Panc1 (cell line): ENCODE measurements at regions not wholly inside any gene's neighbourhood (a gene's known extent, or its start where the extent isn't known, plus 50 kb on each side); places are given as distances from the start of the nearest gene placed in this dataset.

ENCODE experiments used
- ATAC-seq: fragments of 200-7000 bp; cut with Tn5 transposase; 2 replicates; pipeline ENCODE4 v1.9.1; 2020; ENCODE audit warnings: mild to moderate bottlenecking, moderate library complexity
- BruUV-seq: library from RNA; stranded (reverse); fragments of 400-500 nt; replicated peaks from 2 replicates; lab custom pipeline; 2021; lab: Mats Ljungman, UMichigan
- CTCF ChIA-PET: fragments of 300-600 bp; sonication (Branson Sonifier 250); formaldehyde crosslinking; loops from one replicate; lab custom pipeline; 2022; ENCODE audit warnings: antibody characterized with exemption; lab: Charles Lee
- POLR2A ChIA-PET: fragments of 300-600 bp; sonication (Branson Sonifier 250); formaldehyde crosslinking; loops from one replicate; lab custom pipeline; 2022; ENCODE audit warnings: antibody characterized with exemption; lab: Charles Lee
- DNase-seq: peaks from one replicate; pipeline ENCODE4 v3.0.0-alpha.2; 2010; ENCODE audit warnings: low read depth, low spot score
- H3K27ac ChIP-seq: 2 replicates; pipeline ENCODE4 v1.5.1; 2011; ENCODE audit warnings: mild to moderate bottlenecking, low read length, inconsistent platforms
- H3K27me3 ChIP-seq: fragments of 200-500 bp; sonication (Bioruptor generic); 2 replicates; pipeline ENCODE4 v1.6.0; 2014; ENCODE audit warnings: low read length, inconsistent platforms; ENCODE audit not compliant: control insufficient read depth, insufficient read depth
- H3K36me3 ChIP-seq: fragments of 200-500 bp; sonication (Bioruptor generic); 2 replicates; pipeline ENCODE4 v1.5.1; 2014; ENCODE audit warnings: inconsistent platforms, mild to moderate bottlenecking, low read length, moderate library complexity; ENCODE audit not compliant: control insufficient read depth, insufficient read depth
- H3K4me1 ChIP-seq: 2 replicates; pipeline ENCODE4 v1.5.1; 2011; ENCODE audit warnings: inconsistent platforms, mild to moderate bottlenecking, low read length, moderate library complexity; ENCODE audit not compliant: control insufficient read depth, insufficient read depth
- H3K4me3 ChIP-seq, 2 experiments: 2 replicates each; pipeline ENCODE4 v1.5.1; 2011 to 2012; ENCODE audit warnings: low read depth in 2 of 2, low read length in 2 of 2, mild to moderate bottlenecking in 2 of 2, inconsistent platforms in 1 of 2, moderate library complexity in 1 of 2
- H3K9me3 ChIP-seq: fragments of 200-500 bp; sonication (Bioruptor generic); 2 replicates; pipeline ENCODE4 v1.5.1; 2014; ENCODE audit warnings: low read depth, mild to moderate bottlenecking, inconsistent platforms, low read length, moderate library complexity; ENCODE audit not compliant: control insufficient read depth, insufficient read depth
- POLR2AphosphoS5 ChIP-seq: IDR thresholded peaks from 2 replicates; pipeline ENCODE4 v1.6.1; 2012; ENCODE audit warnings: mild to moderate bottlenecking, low read depth, low read length, moderate library complexity
- SIN3A ChIP-seq: IDR thresholded peaks from 2 replicates; pipeline ENCODE4 v1.6.1; 2012; ENCODE audit warnings: low read depth, mild to moderate bottlenecking, low read length, moderate library complexity, borderline replicate concordance; ENCODE audit not compliant: insufficient read depth
- TCF7L2 ChIP-seq: IDR thresholded peaks from 2 replicates; pipeline ENCODE4 v1.6.1; 2011; ENCODE audit warnings: mild to moderate bottlenecking, low read depth, low read length, inconsistent platforms
- in situ Hi-C: cut with HindIII; loops from 2 replicates; pipeline ENCODE4 v1.10.0; 2016; ENCODE audit warnings: low sequenced_read_pairs, low pct_unique_long_range_greater_than_20kb
- intact Hi-C: fragments of 100-400 bp; cut with micrococcal nuclease; formaldehyde crosslinking; loops from one replicate; pipeline ENCODE4 v1.10.0; 2022; ENCODE audit not compliant: unreplicated experiment
- TF ChIP-seq, protein P1 (sequence below): fragments of 450-650 bp; IDR thresholded peaks from 2 replicates; pipeline ENCODE4 v1.5.1; 2017; ENCODE audit warnings: mild to moderate bottlenecking
- TF ChIP-seq, protein P2 (sequence below), 2 experiments: IDR thresholded peaks; 2 replicates each; pipeline ENCODE4 v1.6.1; 2011 to 2012; ENCODE audit warnings: low read depth in 2 of 2, control low read depth in 1 of 2, low read length in 1 of 2, mild to moderate bottlenecking in 1 of 2, moderate library complexity in 1 of 2; ENCODE audit not compliant: insufficient read depth in 1 of 2

DNA sequence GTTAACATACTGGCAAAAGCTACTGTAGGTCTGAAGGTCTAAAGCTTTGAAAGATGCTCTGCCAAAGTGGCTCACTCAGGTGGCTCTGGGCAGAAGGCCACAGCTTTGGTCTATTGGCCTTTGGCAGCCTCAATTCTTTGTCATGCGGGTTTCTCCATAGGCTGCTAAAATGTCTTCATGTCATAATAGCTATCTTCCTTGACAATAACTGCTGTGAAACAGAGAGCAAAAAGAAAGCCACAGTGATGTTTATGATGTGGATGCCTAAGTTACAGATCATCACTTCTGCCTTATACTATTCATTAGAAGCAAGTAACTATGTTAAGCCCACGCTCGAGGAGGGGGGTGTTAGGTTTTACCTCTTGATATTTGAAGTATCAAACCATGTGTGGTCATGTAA lies 906.1 kb upstream of the CDH9 start:
- TF ChIP-seq TCF7L2 (no peak), SIN3A (no peak), POLR2AphosphoS5 (no peak)
- TF ChIP-seq, protein P1, sequence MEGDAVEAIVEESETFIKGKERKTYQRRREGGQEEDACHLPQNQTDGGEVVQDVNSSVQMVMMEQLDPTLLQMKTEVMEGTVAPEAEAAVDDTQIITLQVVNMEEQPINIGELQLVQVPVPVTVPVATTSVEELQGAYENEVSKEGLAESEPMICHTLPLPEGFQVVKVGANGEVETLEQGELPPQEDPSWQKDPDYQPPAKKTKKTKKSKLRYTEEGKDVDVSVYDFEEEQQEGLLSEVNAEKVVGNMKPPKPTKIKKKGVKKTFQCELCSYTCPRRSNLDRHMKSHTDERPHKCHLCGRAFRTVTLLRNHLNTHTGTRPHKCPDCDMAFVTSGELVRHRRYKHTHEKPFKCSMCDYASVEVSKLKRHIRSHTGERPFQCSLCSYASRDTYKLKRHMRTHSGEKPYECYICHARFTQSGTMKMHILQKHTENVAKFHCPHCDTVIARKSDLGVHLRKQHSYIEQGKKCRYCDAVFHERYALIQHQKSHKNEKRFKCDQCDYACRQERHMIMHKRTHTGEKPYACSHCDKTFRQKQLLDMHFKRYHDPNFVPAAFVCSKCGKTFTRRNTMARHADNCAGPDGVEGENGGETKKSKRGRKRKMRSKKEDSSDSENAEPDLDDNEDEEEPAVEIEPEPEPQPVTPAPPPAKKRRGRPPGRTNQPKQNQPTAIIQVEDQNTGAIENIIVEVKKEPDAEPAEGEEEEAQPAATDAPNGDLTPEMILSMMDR = no peak
- TF ChIP-seq, protein P2, sequence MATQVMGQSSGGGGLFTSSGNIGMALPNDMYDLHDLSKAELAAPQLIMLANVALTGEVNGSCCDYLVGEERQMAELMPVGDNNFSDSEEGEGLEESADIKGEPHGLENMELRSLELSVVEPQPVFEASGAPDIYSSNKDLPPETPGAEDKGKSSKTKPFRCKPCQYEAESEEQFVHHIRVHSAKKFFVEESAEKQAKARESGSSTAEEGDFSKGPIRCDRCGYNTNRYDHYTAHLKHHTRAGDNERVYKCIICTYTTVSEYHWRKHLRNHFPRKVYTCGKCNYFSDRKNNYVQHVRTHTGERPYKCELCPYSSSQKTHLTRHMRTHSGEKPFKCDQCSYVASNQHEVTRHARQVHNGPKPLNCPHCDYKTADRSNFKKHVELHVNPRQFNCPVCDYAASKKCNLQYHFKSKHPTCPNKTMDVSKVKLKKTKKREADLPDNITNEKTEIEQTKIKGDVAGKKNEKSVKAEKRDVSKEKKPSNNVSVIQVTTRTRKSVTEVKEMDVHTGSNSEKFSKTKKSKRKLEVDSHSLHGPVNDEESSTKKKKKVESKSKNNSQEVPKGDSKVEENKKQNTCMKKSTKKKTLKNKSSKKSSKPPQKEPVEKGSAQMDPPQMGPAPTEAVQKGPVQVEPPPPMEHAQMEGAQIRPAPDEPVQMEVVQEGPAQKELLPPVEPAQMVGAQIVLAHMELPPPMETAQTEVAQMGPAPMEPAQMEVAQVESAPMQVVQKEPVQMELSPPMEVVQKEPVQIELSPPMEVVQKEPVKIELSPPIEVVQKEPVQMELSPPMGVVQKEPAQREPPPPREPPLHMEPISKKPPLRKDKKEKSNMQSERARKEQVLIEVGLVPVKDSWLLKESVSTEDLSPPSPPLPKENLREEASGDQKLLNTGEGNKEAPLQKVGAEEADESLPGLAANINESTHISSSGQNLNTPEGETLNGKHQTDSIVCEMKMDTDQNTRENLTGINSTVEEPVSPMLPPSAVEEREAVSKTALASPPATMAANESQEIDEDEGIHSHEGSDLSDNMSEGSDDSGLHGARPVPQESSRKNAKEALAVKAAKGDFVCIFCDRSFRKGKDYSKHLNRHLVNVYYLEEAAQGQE (IDR thresholded peaks at IDR 0.05; ENCODE audit: insufficient read depth in 1 of 2, low read depth in 2 of 2, low read length in 1 of 2) = no peak
- ChIA-PET CTCF (no interaction called here), POLR2A (no interaction called here)
- Histone ChIP-seq H3K36me3 (no peaks in the 10 kb centered on the region), H3K4me1 (no peaks in the 10 kb centered on the region), H3K27me3 (no peaks in the 10 kb centered on the region), H3K4me3 (no peak overlapping the region), H3K9me3 (no peaks in the 10 kb centered on the region), H3K27ac (no peak overlapping the region)
- no TSS peak for BruUV-seq
- DNase-seq = no peak
- ATAC-seq = no peak
- in situ Hi-C loops = no loop called here
- intact Hi-C loops = no loop called here

DNA sequence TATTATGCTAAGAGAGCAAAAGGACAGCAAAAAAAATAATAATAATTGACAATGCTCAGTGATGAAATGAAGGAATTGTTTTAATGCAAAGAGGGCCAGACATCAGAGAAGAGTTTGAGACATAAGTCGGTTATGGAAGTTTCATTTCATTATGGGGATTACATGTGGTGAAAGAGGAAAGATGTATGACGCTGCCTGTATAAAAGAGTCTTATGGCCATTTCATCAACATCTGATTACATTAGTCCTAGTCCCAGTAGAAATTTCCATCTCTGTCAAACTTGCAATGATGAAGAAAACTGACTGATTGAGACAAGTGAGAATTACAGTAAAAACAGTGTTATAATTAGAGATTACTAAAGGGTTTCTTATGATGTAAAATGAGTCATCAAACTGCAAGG lies 900.6 kb upstream of the CDH9 start:
- H3K4me1 ChIP-seq = no peaks in the 10 kb centered on the region
- BruUV-seq = no TSS peak
- CTCF ChIA-PET = no interaction called here
- TF ChIP-seq, protein P2 (IDR thresholded peaks at IDR 0.05; ENCODE audit: insufficient read depth in 1 of 2, low read depth in 2 of 2, low read length in 1 of 2) = no peak
- no peak for TF ChIP-seq SIN3A
- TF ChIP-seq, protein P1 = no peak
- DNase-seq (no peak), ATAC-seq (no peak)
- intact Hi-C loops (no loop called here), in situ Hi-C loops (no loop called here)
- H3K9me3 ChIP-seq = no peaks in the 10 kb centered on the region
- no peak overlapping the region for H3K4me3 ChIP-seq
- no peak overlapping the region for H3K27ac ChIP-seq
- POLR2A ChIA-PET = no interaction called here
- H3K27me3 ChIP-seq = no peaks in the 10 kb centered on the region
- H3K36me3 ChIP-seq = no peaks in the 10 kb centered on the region
